GM10266 (cell line): ENCODE measurements at regions not wholly inside any gene's neighbourhood (a gene's known extent, or its start where the extent isn't known, plus 50 kb on each side); places are given as distances from the start of the nearest gene placed in this dataset.

ENCODE experiments used
- DNase-seq: peaks from one replicate; pipeline ENCODE4 v3.0.0; 2012; ENCODE audit errors: extremely low spot score
- CTCF ChIP-seq: IDR thresholded peaks from 2 replicates; pipeline ENCODE4 v1.5.1; 2012; ENCODE audit warnings: mild to moderate bottlenecking, low read depth; ENCODE audit not compliant: control insufficient read depth, insufficient read depth; ENCODE audit errors: missing control alignments

GRCh38 chr1:177790566-177790965, 179.3 kb downstream of the SEC16B start:
- DNase-seq, result no peak
- no peak for TF ChIP-seq CTCF

GRCh38 chr1:177789956-177790355, 179.9 kb downstream of the SEC16B start:
- no peak for DNase-seq
- no peak for TF ChIP-seq CTCF

- TF ChIP-seq CTCF, result no peak
- no peak for DNase-seq
These were observed 183.6 kb downstream of the SEC16B start for GRCh38 chr1:177786176-177786745.

GRCh38 chr1:177784936-177785335, 184.9 kb downstream of the SEC16B start:
- DNase-seq, result no peak
- no peak for TF ChIP-seq CTCF

GRCh38 chr1:177784409-177784808, 185.4 kb downstream of the SEC16B start:
- no peak for TF ChIP-seq CTCF
- DNase-seq, result no peak

GRCh38 chr1:177783051-177783450, 186.8 kb downstream of the SEC16B start:
- TF ChIP-seq CTCF, result no peak

GRCh38 chr1:177780096-177780700, 189.7 kb downstream of the SEC16B start:
- peak; percentile 8 for DNase-seq
- peak; percentile 18 for TF ChIP-seq CTCF

More at GRCh38 chr1:177783051-177783450, 186.8 kb downstream of the SEC16B start:
- no peak for DNase-seq
